Activated CD4-positive, alpha-beta memory T cell treated with anti-CD3 and anti-CD28 coated beads for 36 hours (primary cell): ENCODE measurements at regions not wholly inside any gene's neighbourhood (a gene's known extent, or its start where the extent isn't known, plus 50 kb on each side); places are given as distances from the start of the nearest gene placed in this dataset.

Source experiments
- CTCF ChIA-PET: fragments of 350-600 bp; sonication (Branson Sonifier 250); formaldehyde crosslinking; loops from one replicate; lab custom pipeline; 2021; ENCODE audit warnings: antibody characterized with exemption, inconsistent platforms; lab: Charles Lee
- POLR2A ChIA-PET: fragments of 350-600 bp; sonication (Branson Sonifier 250); formaldehyde crosslinking; loops from one replicate; lab custom pipeline; 2021; ENCODE audit warnings: antibody characterized with exemption; lab: Charles Lee
- DNase-seq: peaks from one replicate; pipeline ENCODE4 v3.0.0-alpha.2; 2020
- H3K27ac Mint-ChIP-seq: one replicate; pipeline ENCODE4 v1.8.0; 2021; ENCODE audit warnings: mixed read lengths
- H3K27me3 Mint-ChIP-seq: one replicate; pipeline ENCODE4 v1.8.0; 2021; ENCODE audit warnings: mixed read lengths
- H3K36me3 Mint-ChIP-seq: one replicate; pipeline ENCODE4 v1.8.0; 2021; ENCODE audit warnings: mixed read lengths
- H3K4me1 Mint-ChIP-seq: one replicate; pipeline ENCODE4 v1.8.0; 2021; ENCODE audit warnings: low read depth, mixed read lengths
- H3K4me3 Mint-ChIP-seq: one replicate; pipeline ENCODE4 v1.8.0; 2021; ENCODE audit warnings: mild to moderate bottlenecking, mixed read lengths
- H3K9me3 Mint-ChIP-seq: one replicate; pipeline ENCODE4 v1.8.0; 2021; ENCODE audit warnings: mixed read lengths
- intact Hi-C: fragments of 100-400 bp; cut with micrococcal nuclease; formaldehyde crosslinking; loops from one replicate; pipeline ENCODE4 v1.15.1; 2023

DNA sequence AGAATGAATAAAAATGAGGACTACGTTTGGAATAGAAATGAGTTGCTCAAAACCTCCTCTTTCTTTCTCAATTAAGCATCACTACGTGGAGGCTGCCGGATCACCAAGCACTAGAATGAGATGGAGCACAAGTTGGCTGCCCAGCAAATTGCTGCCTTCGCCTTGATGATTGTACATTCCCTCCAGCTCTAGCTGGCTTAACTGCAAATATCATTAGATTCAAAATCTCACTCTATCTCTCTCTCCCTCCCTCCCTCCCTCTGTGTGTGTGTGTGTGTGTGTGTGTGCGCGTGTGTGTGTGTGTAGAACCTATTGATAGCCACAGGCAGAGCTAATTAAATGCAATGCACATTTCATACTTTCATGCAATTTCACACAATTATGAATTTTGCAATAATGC, 310.7 kb upstream of the CDH4 start:
- Mint-ChIP-seq H3K4me3 (no peak overlapping the region), H3K27me3 (no peaks in the 10 kb centered on the region), H3K36me3 (no peaks in the 10 kb centered on the region), H3K9me3 (no peaks in the 10 kb centered on the region), H3K27ac (no peak overlapping the region), H3K4me1 (no peaks in the 10 kb centered on the region)
- DNase-seq, result no peak
- CTCF ChIA-PET, result no interaction called here
- intact Hi-C loops, result no loop called here
- POLR2A ChIA-PET, result no interaction called here

DNA sequence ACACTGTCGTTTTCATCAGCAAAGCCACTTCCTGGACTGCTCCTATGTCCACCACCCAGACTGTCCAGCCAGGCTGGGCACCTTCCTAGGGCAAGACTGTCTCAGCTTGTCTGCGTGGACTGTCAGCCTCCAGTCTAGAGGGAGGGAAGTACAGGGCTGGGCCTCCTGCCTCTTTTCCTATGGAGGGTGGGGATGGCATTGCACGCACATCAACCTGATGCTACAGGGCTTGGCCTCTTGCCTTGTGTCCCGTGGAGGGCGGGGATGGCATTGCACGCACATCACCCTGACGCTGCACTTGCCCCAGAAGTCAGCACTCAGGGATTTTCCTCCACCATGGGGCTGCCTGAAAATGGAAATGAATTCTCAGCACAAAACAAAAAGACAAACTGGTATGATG, 304.2 kb upstream of the CDH4 start:
- POLR2A ChIA-PET, result no interaction called here
- no peaks in the 10 kb centered on the region for H3K36me3 Mint-ChIP-seq
- intact Hi-C loops, result no loop called here
- DNase-seq, result no peak
- no peaks in the 10 kb centered on the region for H3K27me3 Mint-ChIP-seq
- H3K27ac Mint-ChIP-seq, result no peak overlapping the region
- no peak overlapping the region for H3K4me3 Mint-ChIP-seq
- no peaks in the 10 kb centered on the region for H3K9me3 Mint-ChIP-seq
- CTCF ChIA-PET, result no interaction called here
- H3K4me1 Mint-ChIP-seq, result no peaks in the 10 kb centered on the region

DNA sequence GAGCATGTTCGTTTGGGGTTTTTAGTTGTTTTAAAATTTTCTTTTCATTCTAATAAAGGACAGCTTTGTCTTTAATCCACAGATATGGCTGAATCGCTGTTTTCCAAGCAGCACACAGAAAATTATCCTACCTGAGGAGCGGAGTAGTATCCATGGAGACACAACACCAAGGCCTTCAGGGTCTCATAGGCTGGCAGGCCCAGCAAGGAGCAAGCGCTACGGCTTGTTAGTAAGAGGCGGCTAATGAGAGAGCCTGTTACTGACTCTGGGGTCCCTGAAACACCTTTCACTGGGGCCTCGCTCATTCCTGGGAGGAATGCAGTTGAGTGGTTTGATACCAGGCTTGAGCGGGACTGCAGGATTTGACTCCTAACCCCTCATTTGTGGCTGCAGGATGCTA, 303.8 kb upstream of the CDH4 start:
- H3K27ac Mint-ChIP-seq, result no peak overlapping the region
- H3K9me3 Mint-ChIP-seq, result no peaks in the 10 kb centered on the region
- CTCF ChIA-PET, result no interaction called here
- H3K4me3 Mint-ChIP-seq, result no peak overlapping the region
- intact Hi-C loops, result no loop called here
- H3K4me1 Mint-ChIP-seq, result no peaks in the 10 kb centered on the region
- no peaks in the 10 kb centered on the region for H3K27me3 Mint-ChIP-seq
- H3K36me3 Mint-ChIP-seq, result no peaks in the 10 kb centered on the region
- POLR2A ChIA-PET, result no interaction called here
- DNase-seq, result no peak

DNA sequence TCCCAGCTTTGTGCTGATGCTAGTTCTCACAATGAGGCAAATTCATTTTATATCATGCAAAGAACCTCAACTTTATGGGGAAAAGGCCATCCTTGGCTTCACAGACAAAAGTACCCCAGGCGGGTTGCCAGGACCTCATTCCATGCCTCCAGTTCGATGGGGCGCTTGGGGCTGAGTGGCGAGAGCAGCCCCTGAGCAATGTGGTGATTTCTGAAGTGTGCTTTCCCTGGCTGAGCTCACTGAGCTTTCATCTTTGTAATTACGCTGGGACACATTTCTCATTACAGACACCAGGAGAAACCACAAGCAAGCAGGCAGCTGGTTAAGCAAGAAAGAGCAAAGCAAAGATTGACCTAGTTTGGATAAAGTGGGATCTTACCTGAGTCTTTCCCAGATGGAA, 301.5 kb upstream of the CDH4 start:
- no peak for DNase-seq
- intact Hi-C loops, result no loop called here
- ChIA-PET CTCF (no interaction called here), POLR2A (no interaction called here)
- H3K9me3 Mint-ChIP-seq, result no peaks in the 10 kb centered on the region
- no peaks in the 10 kb centered on the region for H3K27me3 Mint-ChIP-seq
- no peak overlapping the region for H3K27ac Mint-ChIP-seq
- H3K4me3 Mint-ChIP-seq, result no peak overlapping the region
- H3K36me3 Mint-ChIP-seq, result no peaks in the 10 kb centered on the region
- H3K4me1 Mint-ChIP-seq, result no peaks in the 10 kb centered on the region

DNA sequence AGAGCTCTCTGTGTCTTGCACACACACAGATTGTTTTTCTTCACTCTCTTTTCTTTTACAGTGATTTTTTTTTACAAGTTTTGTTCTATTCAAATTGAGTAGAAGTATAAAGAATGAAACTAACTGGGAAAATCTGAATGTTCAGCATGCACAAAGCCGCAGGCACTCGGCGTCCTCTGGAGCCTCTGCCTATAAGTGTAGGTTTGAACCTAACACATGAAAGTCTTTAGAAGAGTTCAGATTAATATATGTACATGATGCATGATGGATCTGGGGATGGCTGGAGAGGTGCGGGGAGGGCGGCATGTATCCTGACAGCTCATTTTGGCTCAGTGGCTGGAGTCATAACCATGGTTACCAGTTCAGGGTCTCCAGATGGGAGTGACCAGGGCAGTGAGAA, 301.1 kb upstream of the CDH4 start:
- H3K27me3 Mint-ChIP-seq, result no peaks in the 10 kb centered on the region
- H3K27ac Mint-ChIP-seq, result no peak overlapping the region
- H3K4me3 Mint-ChIP-seq, result no peak overlapping the region
- intact Hi-C loops, result no loop called here
- DNase-seq, result no peak
- CTCF ChIA-PET, result no interaction called here
- POLR2A ChIA-PET, result no interaction called here
- no peaks in the 10 kb centered on the region for H3K4me1 Mint-ChIP-seq
- no peaks in the 10 kb centered on the region for H3K36me3 Mint-ChIP-seq
- H3K9me3 Mint-ChIP-seq, result no peaks in the 10 kb centered on the region

DNA sequence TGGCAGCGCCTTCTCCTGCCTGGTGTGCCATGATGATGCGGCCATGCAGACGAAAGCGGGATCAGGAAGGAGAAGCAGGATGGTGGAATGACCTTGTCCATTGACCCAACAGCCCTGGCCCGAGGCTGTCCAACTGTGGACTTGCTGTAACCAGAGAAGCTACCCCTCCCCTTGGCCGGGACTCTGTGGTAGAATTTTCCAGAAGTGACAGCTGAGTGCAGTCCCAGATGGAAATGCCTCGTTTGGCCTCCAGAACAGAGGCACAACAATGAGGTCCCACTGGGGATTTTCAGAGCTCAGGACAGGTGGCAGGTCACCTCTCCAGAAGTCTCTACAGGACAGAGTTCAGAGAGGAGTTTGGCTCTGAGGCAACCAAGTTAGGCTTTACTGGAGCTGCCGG, 299.2 kb upstream of the CDH4 start:
- peaks cover 2% of the 10 kb centered on the region for H3K9me3 Mint-ChIP-seq
- no peaks in the 10 kb centered on the region for H3K27me3 Mint-ChIP-seq
- POLR2A ChIA-PET, result no interaction called here
- no peak overlapping the region for H3K27ac Mint-ChIP-seq
- DNase-seq, result no peak
- no peaks in the 10 kb centered on the region for H3K4me1 Mint-ChIP-seq
- CTCF ChIA-PET, result no interaction called here
- H3K4me3 Mint-ChIP-seq, result no peak overlapping the region
- H3K36me3 Mint-ChIP-seq, result no peaks in the 10 kb centered on the region
- intact Hi-C loops, result no loop called here

DNA sequence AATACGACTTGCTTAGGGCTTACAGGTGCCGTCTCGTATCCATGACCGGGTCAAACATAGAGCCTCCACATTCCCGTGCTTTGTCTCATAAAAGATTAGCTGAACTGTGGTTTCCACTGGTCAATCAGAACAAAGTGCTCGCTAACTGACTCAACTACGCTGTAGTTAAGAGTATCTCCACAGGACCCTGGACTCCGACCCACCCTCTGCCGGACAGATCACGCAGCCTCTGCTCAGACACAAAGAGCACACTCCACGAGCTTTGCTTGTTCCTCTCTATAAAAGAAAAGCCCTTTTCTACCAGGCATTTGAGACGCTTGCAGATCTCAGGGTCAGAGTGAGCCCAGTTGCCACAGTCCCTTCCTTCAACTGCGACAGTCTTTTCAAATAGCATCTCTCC, 298.7 kb upstream of the CDH4 start:
- no peak overlapping the region for H3K4me3 Mint-ChIP-seq
- no peak for DNase-seq
- ChIA-PET CTCF (no interaction called here), POLR2A (no interaction called here)
- H3K9me3 Mint-ChIP-seq, result peaks cover 3% of the 10 kb centered on the region
- no peaks in the 10 kb centered on the region for H3K36me3 Mint-ChIP-seq
- no peaks in the 10 kb centered on the region for H3K27me3 Mint-ChIP-seq
- no peaks in the 10 kb centered on the region for H3K4me1 Mint-ChIP-seq
- intact Hi-C loops, result no loop called here
- H3K27ac Mint-ChIP-seq, result no peak overlapping the region

DNA sequence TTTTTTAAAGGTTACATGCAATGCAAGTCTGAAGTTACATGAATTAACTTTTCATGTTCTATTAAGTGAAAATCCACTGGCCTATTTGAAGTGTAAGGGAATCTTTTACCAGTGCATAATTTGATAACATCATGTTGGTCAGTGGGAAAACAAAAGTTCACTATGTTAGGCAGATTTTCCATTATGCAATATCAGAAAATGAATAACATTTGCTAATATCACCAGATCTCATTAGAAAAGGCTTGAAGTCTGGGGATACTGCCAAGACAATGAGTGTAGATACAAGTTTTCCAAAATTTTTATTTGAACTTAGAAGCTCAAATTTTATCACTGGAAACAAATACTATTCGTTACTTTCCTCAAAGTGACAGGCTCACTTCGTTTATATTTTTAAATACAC, 296.4 kb upstream of the CDH4 start:
- no peak for DNase-seq
- CTCF ChIA-PET, result no interaction called here
- POLR2A ChIA-PET, result no interaction called here
- H3K36me3 Mint-ChIP-seq, result no peaks in the 10 kb centered on the region
- intact Hi-C loops, result no loop called here
- H3K9me3 Mint-ChIP-seq, result peaks cover 3% of the 10 kb centered on the region
- H3K27ac Mint-ChIP-seq, result no peak overlapping the region
- H3K4me3 Mint-ChIP-seq, result no peak overlapping the region
- no peaks in the 10 kb centered on the region for H3K27me3 Mint-ChIP-seq
- no peaks in the 10 kb centered on the region for H3K4me1 Mint-ChIP-seq

DNA sequence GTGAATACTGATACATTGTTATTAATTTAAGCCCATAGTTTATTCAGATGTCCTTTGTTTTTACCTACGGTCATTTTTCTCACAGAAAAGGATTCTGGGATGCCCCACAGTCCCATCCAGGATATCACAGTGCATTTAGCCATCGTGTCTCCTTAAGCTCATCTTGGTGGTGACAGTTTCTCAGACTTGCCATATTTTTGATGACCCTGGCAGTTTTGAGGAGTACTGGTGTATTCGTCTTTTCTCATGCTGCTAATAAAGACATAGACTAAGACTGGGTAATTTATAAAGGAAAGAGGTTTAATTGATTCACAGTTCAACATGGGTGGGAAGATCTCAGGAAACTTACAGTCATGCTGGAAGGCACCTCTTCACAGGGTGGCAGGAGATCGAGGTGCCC, 295.9 kb upstream of the CDH4 start:
- CTCF ChIA-PET, result no interaction called here

DNA sequence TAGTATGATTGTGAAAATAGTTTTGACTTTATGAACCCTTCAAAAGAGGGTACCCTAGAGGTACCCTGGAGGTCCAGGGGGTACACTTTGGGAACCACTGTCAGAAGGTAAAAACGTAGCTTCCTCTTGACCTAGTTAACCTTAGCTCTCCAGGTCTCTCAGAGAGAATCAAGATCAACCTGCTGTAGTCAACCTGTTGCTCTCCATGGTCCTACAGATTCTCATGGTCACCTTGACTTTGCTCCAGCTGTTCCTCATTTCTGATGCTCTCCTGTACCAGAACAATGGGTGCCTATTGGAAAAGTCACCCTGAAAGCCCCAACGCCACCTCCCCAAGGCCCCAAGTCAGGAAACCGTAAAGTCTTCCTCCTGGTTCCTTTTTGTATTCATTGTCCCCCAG, 294.4 kb upstream of the CDH4 start:
- intact Hi-C loops, result no loop called here
- Mint-ChIP-seq H3K36me3 (no peaks in the 10 kb centered on the region), H3K4me1 (no peaks in the 10 kb centered on the region), H3K27me3 (no peaks in the 10 kb centered on the region), H3K27ac (no peak overlapping the region), H3K4me3 (no peak overlapping the region), H3K9me3 (peaks cover 3% of the 10 kb centered on the region)
- ChIA-PET POLR2A (no interaction called here), CTCF (no interaction called here)
- no peak for DNase-seq

More for the DNA sequence above, 295.9 kb upstream of the CDH4 start:
- intact Hi-C loops, result no loop called here
- Mint-ChIP-seq H3K9me3 (peaks cover 3% of the 10 kb centered on the region), H3K4me3 (no peak overlapping the region), H3K4me1 (no peaks in the 10 kb centered on the region), H3K27ac (no peak overlapping the region), H3K36me3 (no peaks in the 10 kb centered on the region), H3K27me3 (no peaks in the 10 kb centered on the region)
- DNase-seq, result no peak
- POLR2A ChIA-PET, result no interaction called here

DNA sequence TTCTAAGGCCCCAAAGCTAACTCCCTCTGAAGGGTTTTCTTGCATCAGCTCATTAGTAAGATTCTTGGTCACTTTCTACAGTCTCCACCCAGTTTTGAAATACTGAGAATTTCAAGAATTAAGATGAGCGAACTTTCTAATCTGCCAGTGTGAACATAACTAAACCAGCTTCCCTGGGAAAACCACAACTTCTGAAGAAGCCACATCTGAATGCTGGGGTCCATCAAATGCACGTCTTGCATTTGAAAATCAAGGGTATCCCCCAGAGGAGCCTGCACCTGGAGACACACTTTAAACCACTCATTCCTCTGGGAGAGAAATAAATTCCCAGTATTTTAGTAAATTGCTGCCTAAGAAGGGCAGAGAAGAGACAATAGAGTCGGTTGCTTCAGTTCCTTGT, 292.1 kb upstream of the CDH4 start:
- peaks cover 3% of the 10 kb centered on the region for H3K9me3 Mint-ChIP-seq
- POLR2A ChIA-PET, result no interaction called here
- CTCF ChIA-PET, result no interaction called here
- H3K4me3 Mint-ChIP-seq, result no peak overlapping the region
- H3K4me1 Mint-ChIP-seq, result no peaks in the 10 kb centered on the region
- H3K27me3 Mint-ChIP-seq, result no peaks in the 10 kb centered on the region
- intact Hi-C loops, result no loop called here
- H3K36me3 Mint-ChIP-seq, result no peaks in the 10 kb centered on the region
- no peak for DNase-seq
- no peak overlapping the region for H3K27ac Mint-ChIP-seq

DNA sequence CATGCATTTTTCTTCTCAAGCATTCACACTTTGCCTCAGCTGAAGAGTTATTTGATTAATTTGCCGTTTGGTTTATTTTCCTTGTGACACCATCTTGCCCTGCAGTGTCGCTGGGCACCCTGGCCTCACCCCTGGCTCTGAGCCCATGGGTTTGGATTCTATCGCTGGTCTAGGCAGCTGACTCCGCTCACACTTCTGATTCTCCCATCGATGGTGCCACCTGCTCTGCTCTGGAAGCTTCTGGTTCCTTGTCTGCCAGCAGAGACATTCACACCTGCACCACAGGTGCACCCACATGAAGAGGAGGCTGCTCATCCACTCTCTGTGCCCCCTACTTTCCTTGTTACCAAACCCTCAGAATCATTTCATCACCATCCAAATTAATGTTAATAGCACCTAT, 291.6 kb upstream of the CDH4 start:
- ChIA-PET CTCF (no interaction called here), POLR2A (no interaction called here)
- no peak overlapping the region for H3K27ac Mint-ChIP-seq
- no peak for DNase-seq
- H3K9me3 Mint-ChIP-seq, result peaks cover 3% of the 10 kb centered on the region
- H3K4me3 Mint-ChIP-seq, result no peak overlapping the region
- H3K4me1 Mint-ChIP-seq, result no peaks in the 10 kb centered on the region
- H3K36me3 Mint-ChIP-seq, result no peaks in the 10 kb centered on the region
- no peaks in the 10 kb centered on the region for H3K27me3 Mint-ChIP-seq
- intact Hi-C loops, result no loop called here

DNA sequence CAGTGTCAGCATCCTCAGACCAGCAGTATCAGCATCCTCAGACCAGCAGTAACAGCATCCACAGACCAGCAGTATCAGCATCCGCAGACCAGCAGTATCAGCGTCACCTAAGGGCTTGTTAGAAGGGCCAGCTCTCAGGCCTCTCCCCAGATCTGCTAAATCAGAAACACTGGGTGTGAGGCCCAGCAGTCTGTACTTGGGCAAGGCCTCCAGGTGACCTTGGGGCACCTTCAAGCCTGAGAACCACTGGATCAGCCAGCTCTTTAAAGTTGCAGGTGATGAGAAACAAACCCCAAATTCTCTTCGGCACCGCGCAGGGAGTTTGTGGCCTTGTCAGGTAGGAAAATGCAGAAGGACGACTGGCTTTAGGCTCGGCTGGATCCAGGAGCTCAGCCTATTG, 290.5 kb upstream of the CDH4 start:
- Mint-ChIP-seq H3K4me1 (no peaks in the 10 kb centered on the region), H3K27ac (no peak overlapping the region), H3K9me3 (peaks cover 3% of the 10 kb centered on the region), H3K27me3 (no peaks in the 10 kb centered on the region), H3K4me3 (no peak overlapping the region), H3K36me3 (peaks cover 3% of the 10 kb centered on the region)
- intact Hi-C loops, result no loop called here
- ChIA-PET POLR2A (no interaction called here), CTCF (no interaction called here)
- no peak for DNase-seq
